GM19025 (cell line): ENCODE measurements at regions not wholly inside any gene's neighbourhood (a gene's known extent, or its start where the extent isn't known, plus 50 kb on each side); places are given as distances from the start of the nearest gene placed in this dataset.
"Not testable (repeated sequence)": the region's sequence is repeated elsewhere in the genome, so short reads cannot be mapped to it uniquely, and the experiment has no call there.

Experiments used
- ATAC-seq: cut with Tn5 transposase; IDR thresholded peaks from one replicate; pipeline ENCODE4 v1.9.1; 2021; ENCODE audit warnings: mild to moderate bottlenecking, low read depth, moderate library complexity; ENCODE audit not compliant: unreplicated experiment

- no peak for ATAC-seq
These were observed 76.5 kb downstream of the ARL5B start for GRCh38 chr10:18735711-18736110.

DNA sequence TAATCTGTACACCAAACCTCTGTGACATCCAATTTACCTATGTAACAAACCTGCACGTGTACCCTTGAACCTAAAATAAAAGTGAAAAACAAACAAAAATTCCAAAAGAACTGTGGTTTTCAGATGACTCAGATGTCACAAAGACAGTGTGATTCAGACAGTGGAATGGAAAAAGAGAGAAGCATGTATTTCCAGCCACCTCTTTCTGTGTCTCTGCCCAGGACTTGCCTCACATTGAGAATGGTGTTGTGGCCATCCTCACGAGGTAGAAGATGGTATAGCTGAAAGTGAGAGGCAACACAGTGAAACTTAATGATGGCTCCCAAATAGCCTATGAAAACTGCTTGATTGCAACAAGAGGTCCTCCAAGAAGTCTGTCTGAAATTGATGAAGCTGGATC is 78.0 kb downstream of the ARL5B start:
- ATAC-seq = no peak

DNA sequence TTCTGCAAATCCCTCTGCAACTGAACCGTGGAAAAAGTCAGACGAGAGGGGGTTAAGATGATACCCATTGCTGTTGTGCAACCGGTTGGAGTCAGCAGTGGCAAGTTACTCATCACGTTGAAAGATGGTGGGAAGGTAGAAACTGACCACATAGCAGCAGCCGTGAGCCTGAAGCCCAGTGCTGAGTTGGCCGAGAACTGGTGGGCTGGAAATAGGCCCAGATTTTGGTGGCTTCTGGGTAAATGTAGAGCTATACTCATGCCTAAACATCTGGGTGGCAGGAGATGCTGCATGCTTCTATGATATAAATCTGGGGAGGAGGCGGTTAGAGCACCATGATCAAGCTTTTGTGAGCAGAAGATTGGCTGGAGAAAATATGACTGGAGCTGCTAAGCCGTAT is 78.6 kb downstream of the ARL5B start:
- ATAC-seq = no peak

DNA sequence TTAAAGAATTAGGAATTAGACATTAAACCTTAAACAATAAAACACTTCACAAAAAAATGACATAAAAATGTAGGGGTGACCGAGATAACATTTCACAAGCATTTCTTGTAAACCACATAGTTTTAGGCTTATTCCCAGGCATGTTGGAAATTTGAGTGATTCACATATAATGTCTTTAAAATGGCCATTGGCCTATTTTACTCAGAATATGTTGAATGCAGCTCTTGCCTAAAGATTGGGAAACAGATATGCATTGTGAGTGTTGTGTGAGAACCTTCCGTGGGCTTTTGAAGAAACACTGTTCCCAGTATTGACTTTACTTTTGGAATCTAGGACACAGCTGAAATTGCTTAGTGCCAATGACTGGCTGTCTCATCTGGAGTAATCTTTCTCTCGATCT is 79.6 kb downstream of the ARL5B start:
- ATAC-seq = no peak

- ATAC-seq = no peak
These were observed 84.7 kb downstream of the ARL5B start for GRCh38 chr10:18743926-18744325.

DNA sequence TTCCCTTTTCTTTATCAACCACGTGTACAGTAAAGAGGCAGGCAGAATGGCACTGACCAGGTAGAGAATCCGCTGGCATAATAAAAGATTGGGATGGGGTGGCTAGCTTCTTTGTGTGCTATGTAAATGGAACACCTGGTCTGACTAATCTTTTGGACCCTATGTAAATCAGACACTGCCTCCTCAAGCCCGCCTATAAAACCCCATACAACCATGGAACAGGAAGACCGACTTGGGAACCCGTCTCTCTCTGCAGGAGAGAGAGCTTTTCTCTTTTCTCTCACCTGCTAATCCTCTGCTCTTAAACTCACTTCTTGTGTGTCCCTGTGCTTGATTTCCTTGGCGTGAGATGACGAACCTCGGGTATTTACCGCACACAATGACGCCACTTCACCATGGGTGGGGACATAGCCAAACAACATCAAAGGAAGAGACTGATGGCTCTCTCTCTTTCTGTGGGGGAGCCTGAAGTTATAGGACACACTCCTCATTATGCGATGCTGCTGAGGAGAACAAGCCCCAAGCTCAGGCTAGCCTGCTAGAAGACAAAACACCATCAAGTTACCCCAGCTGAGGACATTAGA is 94.2 kb downstream of the ARL5B start:
- ATAC-seq = no peak

GRCh38 chr10:18759575-18759974 is 100.3 kb downstream of the ARL5B start:
- ATAC-seq = peak; percentile 81

- ATAC-seq = no peak
These were observed 101.6 kb downstream of the ARL5B start for GRCh38 chr10:18760836-18761235.

GRCh38 chr10:18767981-18768380 is 108.8 kb downstream of the ARL5B start:
- ATAC-seq = no peak

- no peak for ATAC-seq
These were observed 113.9 kb downstream of the ARL5B start for GRCh38 chr10:18773180-18773579.

GRCh38 chr10:18777258-18777657 is 118.0 kb downstream of the ARL5B start:
- no peak for ATAC-seq

DNA sequence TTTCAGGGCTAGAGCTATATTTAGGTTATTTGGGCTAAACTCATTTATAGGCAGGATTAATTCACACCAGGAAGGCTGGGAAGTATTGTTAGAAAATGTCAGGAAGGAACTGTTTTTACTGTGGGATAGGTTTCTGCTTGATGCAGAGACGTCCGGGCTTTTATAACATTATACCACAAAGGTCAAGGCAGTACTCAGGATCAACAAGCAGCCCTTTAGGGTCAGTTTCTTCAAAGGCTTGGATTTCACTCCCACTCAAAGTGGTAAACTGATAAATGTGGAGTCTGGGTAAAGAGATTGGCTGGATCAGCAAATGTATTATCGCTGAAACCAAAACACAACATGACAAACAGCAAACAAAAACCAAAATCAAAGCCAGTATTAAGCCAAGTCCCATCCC is 127.2 kb downstream of the ARL5B start:
- no peak for ATAC-seq

DNA sequence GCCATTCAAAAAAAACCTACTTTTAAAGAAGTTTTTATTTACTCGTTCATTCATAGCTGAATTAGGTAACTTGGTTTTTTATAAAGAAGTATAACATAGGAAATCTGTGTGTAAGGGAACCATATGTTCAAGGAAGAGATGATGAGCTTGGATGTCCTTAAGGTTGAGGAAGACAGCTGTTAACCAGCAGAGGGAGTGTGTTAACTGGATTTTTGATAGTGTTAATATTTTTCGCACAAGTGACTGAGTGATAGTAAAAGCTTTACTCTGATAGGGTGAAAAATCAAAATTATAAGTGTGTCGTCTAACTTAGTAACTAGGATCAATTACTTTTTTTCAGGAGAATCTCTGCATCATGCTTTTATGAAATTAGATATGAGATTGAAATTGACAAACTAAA is 134.7 kb downstream of the ARL5B start:
- ATAC-seq = no peak

GRCh38 chr10:18795549-18795948 is 136.3 kb downstream of the ARL5B start:
- ATAC-seq = no peak

- ATAC-seq = no peak
These were observed 138.1 kb downstream of the ARL5B start for GRCh38 chr10:18797286-18797685.

- ATAC-seq = no peak
These were observed 162.9 kb downstream of the ARL5B start for GRCh38 chr10:18822156-18822555.

- ATAC-seq = no peak
These were observed 170.0 kb downstream of the ARL5B start for GRCh38 chr10:18829259-18829658.

GRCh38 chr10:18830277-18830676 is 171.0 kb downstream of the ARL5B start:
- ATAC-seq = no peak

DNA sequence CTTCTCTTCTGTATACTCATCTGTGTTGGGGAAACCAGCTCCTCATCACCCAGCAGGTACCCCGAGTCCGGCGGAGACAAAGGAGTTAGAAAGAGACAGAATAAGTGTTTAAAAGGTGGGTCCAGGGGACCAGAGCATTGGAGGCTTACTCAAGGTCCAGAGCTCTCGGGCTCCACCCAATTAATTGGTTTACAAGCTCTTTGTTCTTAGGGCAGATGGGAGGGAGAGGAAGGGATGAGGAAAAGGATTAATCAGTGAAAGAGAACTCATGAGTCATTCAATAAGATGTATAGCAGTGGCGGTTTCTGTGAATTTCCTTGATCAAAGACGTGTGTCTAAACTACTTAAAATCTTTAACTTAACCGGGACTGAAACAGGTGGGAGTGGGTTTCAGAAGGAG is 192.0 kb upstream of the MALRD1 start:
- not testable (repeated sequence) for ATAC-seq

DNA sequence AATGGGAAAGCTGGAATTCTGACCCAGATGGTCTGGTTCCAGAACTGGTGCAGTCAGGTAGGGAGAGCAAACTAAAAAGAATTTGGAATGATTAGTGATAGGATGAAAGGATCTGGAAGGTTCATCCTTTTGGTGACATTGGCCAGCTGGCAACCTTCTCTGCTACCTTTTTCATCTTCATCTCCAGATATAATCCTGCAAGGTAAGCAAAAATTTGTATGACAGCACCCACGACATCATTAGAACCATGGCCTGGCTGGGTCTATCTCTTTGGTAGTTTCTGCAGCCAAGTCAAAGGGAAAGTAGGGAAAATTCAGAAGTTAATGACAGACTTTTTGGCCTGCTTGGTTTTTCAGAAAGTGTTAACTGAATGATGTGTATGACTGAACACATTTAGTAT is 188.9 kb upstream of the MALRD1 start:
- no peak for ATAC-seq

DNA sequence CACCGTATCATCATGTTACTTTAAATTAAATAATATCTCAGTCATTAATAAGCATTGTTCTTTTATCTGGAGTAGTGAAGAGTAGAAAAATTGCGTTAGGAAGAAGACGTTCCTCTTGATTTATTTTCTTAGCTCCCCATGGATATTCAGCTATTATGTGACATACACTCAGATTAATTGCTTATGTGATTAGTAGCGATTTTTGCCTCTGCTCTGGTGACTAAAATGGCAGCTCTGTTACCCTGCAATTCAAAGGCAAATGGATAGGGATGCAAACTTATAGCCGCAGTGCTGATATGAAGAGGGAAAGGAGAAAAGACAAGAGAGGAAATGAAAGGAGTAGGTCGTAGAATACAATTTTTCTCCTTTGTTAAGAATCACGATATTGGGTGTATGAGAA is 188.4 kb upstream of the MALRD1 start:
- ATAC-seq = no peak

GRCh38 chr10:18860631-18861240 is 187.9 kb upstream of the MALRD1 start:
- ATAC-seq = no peak

DNA sequence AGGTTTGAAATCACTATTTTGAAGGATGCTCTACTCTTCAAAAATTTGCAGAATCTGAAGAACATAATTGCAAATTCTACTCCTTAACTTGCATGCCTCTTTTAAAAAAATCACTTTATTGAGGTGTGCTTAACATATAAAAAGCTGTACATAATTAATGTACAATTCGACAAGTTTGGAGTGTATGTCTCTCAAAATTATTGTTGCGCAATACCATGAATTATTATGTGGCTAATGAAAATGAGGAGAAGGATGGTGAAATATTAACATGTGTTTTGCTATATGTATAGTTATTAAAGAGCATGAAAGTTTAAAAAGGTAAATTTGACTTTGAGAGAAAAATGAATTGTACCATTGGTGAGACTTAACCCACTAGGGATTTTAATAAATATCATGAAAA is 187.2 kb upstream of the MALRD1 start:
- no peak for ATAC-seq
